GM12892 (cell line): ENCODE measurements at regions not wholly inside any gene's neighbourhood (a gene's known extent, or its start where the extent isn't known, plus 50 kb on each side); places are given as distances from the start of the nearest gene placed in this dataset.

Experiments used
- POLR2A ChIP-seq: IDR thresholded peaks from 2 replicates; pipeline ENCODE4 v1.6.1; 2011; ENCODE audit warnings: low read depth, low read length, control low read depth
- POLR2AphosphoS5 ChIP-seq: IDR thresholded peaks from 2 replicates; pipeline ENCODE4 v1.6.1; 2011; ENCODE audit warnings: low read depth, low read length, control low read depth

GRCh38 chr2:60251247-60251646, 302.2 kb downstream of the BCL11A start:
- TF ChIP-seq POLR2AphosphoS5 (no peak), POLR2A (no peak)
